ENCODE measurements at regions not wholly inside any gene's neighbourhood (a gene's known extent, or its start where the extent isn't known, plus 50 kb on each side); places are given as distances from the start of the nearest gene placed in this dataset.

- DNase-seq (ENCODE audit: low spot score in 2 of 2) (no peak), ATAC-seq (no peak)
- H3K27ac Mint-ChIP-seq, result no peak overlapping the region
- H3K9me3 Mint-ChIP-seq, result no peaks in the 10 kb centered on the region
- no peaks in the 10 kb centered on the region for H3K4me1 Mint-ChIP-seq
- H3K4me3 Mint-ChIP-seq, result no peak overlapping the region
- no peaks in the 10 kb centered on the region for H3K36me3 Mint-ChIP-seq
These were observed 140.1 kb upstream of the ASB18 start for GRCh38 chr2:236404346-236404745.

- no peak for ATAC-seq
- H3K4me1 Mint-ChIP-seq, result no peaks in the 10 kb centered on the region
- H3K27ac Mint-ChIP-seq, result no peak overlapping the region
- H3K9me3 Mint-ChIP-seq, result no peaks in the 10 kb centered on the region
- no peak for DNase-seq (ENCODE audit: low spot score in 2 of 2)
- H3K36me3 Mint-ChIP-seq, result no peaks in the 10 kb centered on the region
- no peak overlapping the region for H3K4me3 Mint-ChIP-seq
These were observed 141.2 kb upstream of the ASB18 start for GRCh38 chr2:236405357-236405756.

- Mint-ChIP-seq H3K4me1 (no peaks in the 10 kb centered on the region), H3K9me3 (no peaks in the 10 kb centered on the region), H3K4me3 (no peak overlapping the region), H3K36me3 (no peaks in the 10 kb centered on the region), H3K27ac (no peak overlapping the region)
- ATAC-seq (no peak), DNase-seq (ENCODE audit: low spot score in 2 of 2) (no peak)
These were observed 143.9 kb upstream of the ASB18 start for GRCh38 chr2:236408090-236408489.

- no peak overlapping the region for H3K4me3 Mint-ChIP-seq
- no peaks in the 10 kb centered on the region for H3K4me1 Mint-ChIP-seq
- DNase-seq (ENCODE audit: low spot score in 2 of 2) (no peak), ATAC-seq (no peak)
- no peaks in the 10 kb centered on the region for H3K36me3 Mint-ChIP-seq
- H3K27ac Mint-ChIP-seq, result no peak overlapping the region
- H3K9me3 Mint-ChIP-seq, result no peaks in the 10 kb centered on the region
These were observed 144.6 kb upstream of the ASB18 start for GRCh38 chr2:236408786-236409185.

GRCh38 chr2:236415684-236416444, 151.7 kb upstream of the ASB18 start:
- DNase-seq (ENCODE audit: low spot score in 2 of 2) (no peak), ATAC-seq (no peak)
- Mint-ChIP-seq H3K4me1 (no peaks in the 10 kb centered on the region), H3K4me3 (no peak overlapping the region), H3K27ac (no peak overlapping the region), H3K9me3 (no peaks in the 10 kb centered on the region), H3K36me3 (no peaks in the 10 kb centered on the region)

- no peaks in the 10 kb centered on the region for H3K9me3 Mint-ChIP-seq
- no peaks in the 10 kb centered on the region for H3K4me1 Mint-ChIP-seq
- ATAC-seq (no peak), DNase-seq (ENCODE audit: low spot score in 2 of 2) (no peak)
- H3K27ac Mint-ChIP-seq, result no peak overlapping the region
- H3K36me3 Mint-ChIP-seq, result no peaks in the 10 kb centered on the region
- no peak overlapping the region for H3K4me3 Mint-ChIP-seq
These were observed 152.5 kb upstream of the ACKR3 start for GRCh38 chr2:236417150-236417549.

- Mint-ChIP-seq H3K27ac (no peak overlapping the region), H3K36me3 (no peaks in the 10 kb centered on the region), H3K4me1 (peaks cover 4% of the 10 kb centered on the region), H3K4me3 (no peak overlapping the region), H3K9me3 (no peaks in the 10 kb centered on the region)
- DNase-seq (ENCODE audit: low spot score in 2 of 2) (no peak), ATAC-seq (no peak)
These were observed 139.0 kb upstream of the ACKR3 start for GRCh38 chr2:236430584-236430983.

- Mint-ChIP-seq H3K36me3 (no peaks in the 10 kb centered on the region), H3K27ac (no peak overlapping the region), H3K4me3 (no peak overlapping the region), H3K9me3 (no peaks in the 10 kb centered on the region), H3K4me1 (peaks cover 4% of the 10 kb centered on the region)
- no peak for DNase-seq (ENCODE audit: low spot score in 2 of 2)
- no peak for ATAC-seq
These were observed 135.0 kb upstream of the ACKR3 start for GRCh38 chr2:236434593-236434992.

- peak; percentile 78 for ATAC-seq
- Mint-ChIP-seq H3K4me3 (no peak overlapping the region), H3K27ac (no peak overlapping the region), H3K9me3 (no peaks in the 10 kb centered on the region), H3K4me1 (peaks cover 6% of the 10 kb centered on the region), H3K36me3 (no peaks in the 10 kb centered on the region)
- DNase-seq (ENCODE audit: low spot score in 2 of 2), result no peak
These were observed 129.3 kb upstream of the ACKR3 start for GRCh38 chr2:236440110-236440881.

- H3K4me3 Mint-ChIP-seq, result no peak overlapping the region
These were observed 125.4 kb upstream of the ACKR3 start for GRCh38 chr2:236444187-236444586.

GRCh38 chr2:236445678-236446077, 123.9 kb upstream of the ACKR3 start:
- no peaks in the 10 kb centered on the region for H3K9me3 Mint-ChIP-seq
- no peak for DNase-seq (ENCODE audit: low spot score in 2 of 2)
- no peak for ATAC-seq
- H3K4me1 Mint-ChIP-seq, result no peaks in the 10 kb centered on the region
- no peaks in the 10 kb centered on the region for H3K36me3 Mint-ChIP-seq
- no peak overlapping the region for H3K4me3 Mint-ChIP-seq
- H3K27ac Mint-ChIP-seq, result no peak overlapping the region

More at GRCh38 chr2:236444187-236444586, 125.4 kb upstream of the ACKR3 start:
- no peak for DNase-seq (ENCODE audit: low spot score in 2 of 2)
- no peaks in the 10 kb centered on the region for H3K36me3 Mint-ChIP-seq
- H3K4me1 Mint-ChIP-seq, result peaks cover 6% of the 10 kb centered on the region
- no peaks in the 10 kb centered on the region for H3K9me3 Mint-ChIP-seq
- no peak overlapping the region for H3K27ac Mint-ChIP-seq
- ATAC-seq, result no peak

GRCh38 chr2:236446521-236446920, 123.1 kb upstream of the ACKR3 start:
- no peaks in the 10 kb centered on the region for H3K36me3 Mint-ChIP-seq
- ATAC-seq (no peak), DNase-seq (ENCODE audit: low spot score in 2 of 2) (no peak)
- no peaks in the 10 kb centered on the region for H3K4me1 Mint-ChIP-seq
- no peak overlapping the region for H3K27ac Mint-ChIP-seq
- no peak overlapping the region for H3K4me3 Mint-ChIP-seq
- H3K9me3 Mint-ChIP-seq, result no peaks in the 10 kb centered on the region

- no peaks in the 10 kb centered on the region for H3K36me3 Mint-ChIP-seq
- no peaks in the 10 kb centered on the region for H3K4me1 Mint-ChIP-seq
- ATAC-seq (peak; percentile 48), DNase-seq (ENCODE audit: low spot score in 2 of 2) (no peak)
- H3K4me3 Mint-ChIP-seq, result no peak overlapping the region
- no peak overlapping the region for H3K27ac Mint-ChIP-seq
- H3K9me3 Mint-ChIP-seq, result no peaks in the 10 kb centered on the region
These were observed 120.4 kb upstream of the ACKR3 start for GRCh38 chr2:236449167-236449761.

- peaks cover under 1% of the 10 kb centered on the region for H3K9me3 Mint-ChIP-seq
- H3K36me3 Mint-ChIP-seq, result no peaks in the 10 kb centered on the region
- no peak overlapping the region for H3K27ac Mint-ChIP-seq
- H3K4me1 Mint-ChIP-seq, result no peaks in the 10 kb centered on the region
- no peak for DNase-seq (ENCODE audit: low spot score in 2 of 2)
- no peak overlapping the region for H3K4me3 Mint-ChIP-seq
- no peak for ATAC-seq
These were observed 117.4 kb upstream of the ACKR3 start for GRCh38 chr2:236452238-236452637.

- H3K9me3 Mint-ChIP-seq, result peaks cover 4% of the 10 kb centered on the region
- no peak for ATAC-seq
- no peaks in the 10 kb centered on the region for H3K4me1 Mint-ChIP-seq
- no peak overlapping the region for H3K27ac Mint-ChIP-seq
- DNase-seq (ENCODE audit: low spot score in 2 of 2), result no peak
- H3K36me3 Mint-ChIP-seq, result no peaks in the 10 kb centered on the region
- H3K4me3 Mint-ChIP-seq, result no peak overlapping the region
These were observed 115.5 kb upstream of the ACKR3 start for GRCh38 chr2:236454076-236454475.

- DNase-seq (ENCODE audit: low spot score in 2 of 2), result no peak
- ATAC-seq, result no peak
- Mint-ChIP-seq H3K4me1 (no peaks in the 10 kb centered on the region), H3K27ac (no peak overlapping the region), H3K9me3 (peaks cover 4% of the 10 kb centered on the region), H3K36me3 (no peaks in the 10 kb centered on the region), H3K4me3 (no peak overlapping the region)
These were observed 110.2 kb upstream of the ACKR3 start for GRCh38 chr2:236459393-236459792.

All from stimulated activated effector memory CD8-positive, alpha-beta T cell treated with anti-CD3 and anti-CD28 coated beads, Interleukin-12 subunit alpha, Interleukin-12 subunit beta, amount 100 ng/mL, for 72 hours (primary cell).